ENCODE measurements at regions not wholly inside any gene's neighbourhood (a gene's known extent, or its start where the extent isn't known, plus 50 kb on each side); places are given as distances from the start of the nearest gene placed in this dataset.

DNA sequence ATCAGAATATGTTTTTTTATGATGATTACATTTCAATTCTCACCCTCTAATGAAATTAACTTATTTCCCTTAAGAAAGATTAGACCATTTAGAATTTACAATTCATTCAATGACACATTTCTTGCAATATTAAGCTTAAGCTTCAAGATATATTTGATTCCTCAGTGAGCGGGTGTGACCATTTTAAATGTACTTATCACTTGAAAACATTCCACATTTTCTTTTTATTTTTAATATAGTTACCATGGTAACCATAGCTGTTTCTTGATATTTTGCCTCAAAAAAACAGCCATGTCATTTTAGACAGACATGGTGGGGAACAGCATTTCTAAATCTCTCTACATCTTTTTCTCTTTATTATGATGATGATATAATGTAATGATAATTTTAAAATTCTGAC lies 1029.0 kb upstream of the B3GALT2 start:
- TF ChIP-seq EZH2 (IDR thresholded peaks at IDR 0.05; ENCODE audit: borderline replicate concordance, low read depth, low read length, severe bottlenecking) = no peak
- TF ChIP-seq, protein P1, sequence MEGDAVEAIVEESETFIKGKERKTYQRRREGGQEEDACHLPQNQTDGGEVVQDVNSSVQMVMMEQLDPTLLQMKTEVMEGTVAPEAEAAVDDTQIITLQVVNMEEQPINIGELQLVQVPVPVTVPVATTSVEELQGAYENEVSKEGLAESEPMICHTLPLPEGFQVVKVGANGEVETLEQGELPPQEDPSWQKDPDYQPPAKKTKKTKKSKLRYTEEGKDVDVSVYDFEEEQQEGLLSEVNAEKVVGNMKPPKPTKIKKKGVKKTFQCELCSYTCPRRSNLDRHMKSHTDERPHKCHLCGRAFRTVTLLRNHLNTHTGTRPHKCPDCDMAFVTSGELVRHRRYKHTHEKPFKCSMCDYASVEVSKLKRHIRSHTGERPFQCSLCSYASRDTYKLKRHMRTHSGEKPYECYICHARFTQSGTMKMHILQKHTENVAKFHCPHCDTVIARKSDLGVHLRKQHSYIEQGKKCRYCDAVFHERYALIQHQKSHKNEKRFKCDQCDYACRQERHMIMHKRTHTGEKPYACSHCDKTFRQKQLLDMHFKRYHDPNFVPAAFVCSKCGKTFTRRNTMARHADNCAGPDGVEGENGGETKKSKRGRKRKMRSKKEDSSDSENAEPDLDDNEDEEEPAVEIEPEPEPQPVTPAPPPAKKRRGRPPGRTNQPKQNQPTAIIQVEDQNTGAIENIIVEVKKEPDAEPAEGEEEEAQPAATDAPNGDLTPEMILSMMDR (IDR thresholded peaks at IDR 0.05; ENCODE audit: borderline replicate concordance, extremely low read depth, low read length, poor library complexity, severe bottlenecking) = no peak
